ENCODE measurements at regions not wholly inside any gene's neighbourhood (a gene's known extent, or its start where the extent isn't known, plus 50 kb on each side); places are given as distances from the start of the nearest gene placed in this dataset.

DNA sequence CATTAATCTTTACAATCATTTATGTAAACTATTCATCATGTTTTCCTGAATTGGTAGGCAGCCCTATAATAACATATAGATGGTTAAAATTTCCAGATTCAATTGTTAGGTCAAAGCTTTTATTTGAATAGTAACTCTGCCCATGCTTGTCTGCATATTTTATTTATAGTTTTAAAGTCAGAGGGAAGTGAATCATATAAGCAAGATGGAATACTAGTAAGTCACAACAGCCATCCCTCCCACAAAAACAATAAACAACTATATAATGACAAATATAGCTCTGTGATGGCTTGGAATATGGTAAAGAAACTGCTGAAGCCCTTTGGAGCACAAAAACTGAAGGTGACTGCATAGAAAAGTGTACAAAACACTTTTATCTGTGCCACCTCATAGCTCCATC, 156.3 kb upstream of the TMEM106B start:
- TF ChIP-seq SUZ12 (IDR thresholded peaks at IDR 0.05) (no peak), BHLHE40 (IDR thresholded peaks at IDR 0.05; ENCODE audit: borderline replicate concordance) (no peak), FOXK2 (IDR thresholded peaks at IDR 0.05) (no peak)
- TF ChIP-seq, protein P1, sequence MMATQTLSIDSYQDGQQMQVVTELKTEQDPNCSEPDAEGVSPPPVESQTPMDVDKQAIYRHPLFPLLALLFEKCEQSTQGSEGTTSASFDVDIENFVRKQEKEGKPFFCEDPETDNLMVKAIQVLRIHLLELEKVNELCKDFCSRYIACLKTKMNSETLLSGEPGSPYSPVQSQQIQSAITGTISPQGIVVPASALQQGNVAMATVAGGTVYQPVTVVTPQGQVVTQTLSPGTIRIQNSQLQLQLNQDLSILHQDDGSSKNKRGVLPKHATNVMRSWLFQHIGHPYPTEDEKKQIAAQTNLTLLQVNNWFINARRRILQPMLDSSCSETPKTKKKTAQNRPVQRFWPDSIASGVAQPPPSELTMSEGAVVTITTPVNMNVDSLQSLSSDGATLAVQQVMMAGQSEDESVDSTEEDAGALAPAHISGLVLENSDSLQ (IDR thresholded peaks at IDR 0.05) = no peak

All from HEK293T (cell line).